ENCODE measurements at regions not wholly inside any gene's neighbourhood (a gene's known extent, or its start where the extent isn't known, plus 50 kb on each side); places are given as distances from the start of the nearest gene placed in this dataset.

- no peak overlapping the region for H3K27ac ChIP-seq (ENCODE audit: low read length)
- intact Hi-C loops (cut with DNase I), result no loop called here
- H3K4me3 ChIP-seq (ENCODE audit: low read length), result no peak overlapping the region
- DNase-seq, result peak in 2 of 3 donors; percentile 15 to 62
- no peaks in the 10 kb centered on the region for H3K4me1 ChIP-seq (ENCODE audit: control insufficient read depth, insufficient read depth, low read length)
- peak in 1 of 2 donors; percentile 65 for ATAC-seq
- no peaks in the 10 kb centered on the region for H3K27me3 ChIP-seq (ENCODE audit: control insufficient read depth, insufficient read depth)
- H3K9me3 ChIP-seq (ENCODE audit: control insufficient read depth, low read length), result no peaks in the 10 kb centered on the region
- WGBS, result 79% methylated on average over 2 of the region's 2 CpGs
Measured at GRCh38 chr12:75784591-75784990, 247.0 kb downstream of the PHLDA1 start.

GRCh38 chr12:75783093-75783877 is 248.3 kb downstream of the PHLDA1 start:
- Histone ChIP-seq H3K27me3 (ENCODE audit: control insufficient read depth, insufficient read depth) (no peaks in the 10 kb centered on the region), H3K27ac (ENCODE audit: low read length) (no peak overlapping the region), H3K9me3 (ENCODE audit: control insufficient read depth, low read length) (no peaks in the 10 kb centered on the region), H3K4me3 (ENCODE audit: low read length) (no peak overlapping the region), H3K4me1 (ENCODE audit: control insufficient read depth, insufficient read depth, low read length) (no peaks in the 10 kb centered on the region)
- ATAC-seq, result peak; percentile 11 to 40
- intact Hi-C loops (cut with DNase I), result no loop called here
- 52% methylated on average over 8 of the region's 8 CpGs for WGBS
- peak in 1 of 3 donors; percentile 42 for DNase-seq

GRCh38 chr12:75782069-75782581 is 249.5 kb downstream of the PHLDA1 start:
- Histone ChIP-seq H3K27me3 (ENCODE audit: control insufficient read depth, insufficient read depth) (no peaks in the 10 kb centered on the region), H3K4me3 (ENCODE audit: low read length) (no peak overlapping the region), H3K27ac (ENCODE audit: low read length) (no peak overlapping the region), H3K9me3 (ENCODE audit: control insufficient read depth, low read length) (no peaks in the 10 kb centered on the region), H3K4me1 (ENCODE audit: control insufficient read depth, insufficient read depth, low read length) (no peaks in the 10 kb centered on the region)
- intact Hi-C loops (cut with DNase I), result no loop called here
- DNase-seq, result no peak
- ATAC-seq, result no peak
- 78% methylated on average over 4 of the region's 4 CpGs for WGBS

GRCh38 chr12:75781532-75782046 is 250.0 kb downstream of the PHLDA1 start:
- H3K27ac ChIP-seq (ENCODE audit: low read length), result no peak overlapping the region
- intact Hi-C loops (cut with DNase I), result no loop called here
- H3K4me1 ChIP-seq (ENCODE audit: control insufficient read depth, insufficient read depth, low read length), result no peaks in the 10 kb centered on the region
- no peaks in the 10 kb centered on the region for H3K9me3 ChIP-seq (ENCODE audit: control insufficient read depth, low read length)
- no peak overlapping the region for H3K4me3 ChIP-seq (ENCODE audit: low read length)
- DNase-seq, result no peak
- no peaks in the 10 kb centered on the region for H3K27me3 ChIP-seq (ENCODE audit: control insufficient read depth, insufficient read depth)
- 23% methylated on average over 2 of the region's 2 CpGs for WGBS
- peak; percentile 37 to 40 for ATAC-seq

- intact Hi-C loops (cut with DNase I), result no loop called here
- no peak overlapping the region for H3K4me3 ChIP-seq (ENCODE audit: low read length)
- DNase-seq, result no peak
- no peak for ATAC-seq
- no peaks in the 10 kb centered on the region for H3K9me3 ChIP-seq (ENCODE audit: control insufficient read depth, low read length)
- H3K27ac ChIP-seq (ENCODE audit: low read length), result no peak overlapping the region
- H3K27me3 ChIP-seq (ENCODE audit: control insufficient read depth, insufficient read depth), result no peaks in the 10 kb centered on the region
- H3K4me1 ChIP-seq (ENCODE audit: control insufficient read depth, insufficient read depth, low read length), result no peaks in the 10 kb centered on the region
- 61% methylated on average over 5 of the region's 5 CpGs for WGBS
Measured at GRCh38 chr12:75779891-75780496, 251.6 kb downstream of the PHLDA1 start.

GRCh38 chr12:75774261-75775052 is 257.1 kb downstream of the PHLDA1 start:
- ATAC-seq (no peak), DNase-seq (no peak)
- H3K27ac ChIP-seq (ENCODE audit: low read length), result no peak overlapping the region
- H3K4me3 ChIP-seq (ENCODE audit: low read length), result no peak overlapping the region
- no peaks in the 10 kb centered on the region for H3K4me1 ChIP-seq (ENCODE audit: control insufficient read depth, insufficient read depth, low read length)
- H3K27me3 ChIP-seq (ENCODE audit: control insufficient read depth, insufficient read depth), result no peaks in the 10 kb centered on the region
- intact Hi-C loops (cut with DNase I), result no loop called here
- WGBS, result 74% methylated on average over 2 of the region's 2 CpGs
- H3K9me3 ChIP-seq (ENCODE audit: control insufficient read depth, low read length), result no peaks in the 10 kb centered on the region

- no peak for ATAC-seq
- H3K4me3 ChIP-seq (ENCODE audit: low read length), result no peak overlapping the region
- H3K4me1 ChIP-seq (ENCODE audit: control insufficient read depth, insufficient read depth, low read length), result no peaks in the 10 kb centered on the region
Measured at GRCh38 chr12:75773377-75773776, 258.2 kb downstream of the PHLDA1 start.

GRCh38 chr12:75771023-75771422 is 259.6 kb upstream of the KRR1 start:
- intact Hi-C loops (cut with DNase I), result no loop called here
- ATAC-seq, result no peak
- Histone ChIP-seq H3K4me3 (ENCODE audit: low read length) (no peak overlapping the region), H3K27ac (ENCODE audit: low read length) (no peak overlapping the region), H3K9me3 (ENCODE audit: control insufficient read depth, low read length) (no peaks in the 10 kb centered on the region), H3K4me1 (ENCODE audit: control insufficient read depth, insufficient read depth, low read length) (no peaks in the 10 kb centered on the region), H3K27me3 (ENCODE audit: control insufficient read depth, insufficient read depth) (no peaks in the 10 kb centered on the region)
- 93% methylated on average over 2 of the region's 2 CpGs for WGBS
- DNase-seq, result no peak

More at GRCh38 chr12:75773377-75773776, 258.2 kb downstream of the PHLDA1 start:
- intact Hi-C loops (cut with DNase I), result no loop called here
- no peak overlapping the region for H3K27ac ChIP-seq (ENCODE audit: low read length)
- 97% methylated on average over 6 of the region's 6 CpGs for WGBS
- H3K9me3 ChIP-seq (ENCODE audit: control insufficient read depth, low read length), result no peaks in the 10 kb centered on the region
- no peak for DNase-seq
- no peaks in the 10 kb centered on the region for H3K27me3 ChIP-seq (ENCODE audit: control insufficient read depth, insufficient read depth)

GRCh38 chr12:75767957-75768356 is 256.5 kb upstream of the KRR1 start:
- WGBS, result 72% methylated on average over 2 of the region's 2 CpGs
- Histone ChIP-seq H3K27me3 (ENCODE audit: control insufficient read depth, insufficient read depth) (no peaks in the 10 kb centered on the region), H3K9me3 (ENCODE audit: control insufficient read depth, low read length) (no peaks in the 10 kb centered on the region), H3K4me3 (ENCODE audit: low read length) (no peak overlapping the region), H3K4me1 (ENCODE audit: control insufficient read depth, insufficient read depth, low read length) (no peaks in the 10 kb centered on the region), H3K27ac (ENCODE audit: low read length) (no peak overlapping the region)
- no peak for ATAC-seq
- no peak for DNase-seq
- intact Hi-C loops (cut with DNase I), result no loop called here

- H3K4me3 ChIP-seq (ENCODE audit: low read length), result no peak overlapping the region
- DNase-seq, result no peak
- no peak for ATAC-seq
- no peaks in the 10 kb centered on the region for H3K27me3 ChIP-seq (ENCODE audit: control insufficient read depth, insufficient read depth)
- H3K27ac ChIP-seq (ENCODE audit: low read length), result no peak overlapping the region
- no peaks in the 10 kb centered on the region for H3K9me3 ChIP-seq (ENCODE audit: control insufficient read depth, low read length)
- WGBS, result 94% methylated on average over 3 of the region's 3 CpGs
- no peaks in the 10 kb centered on the region for H3K4me1 ChIP-seq (ENCODE audit: control insufficient read depth, insufficient read depth, low read length)
- intact Hi-C loops (cut with DNase I), result no loop called here
Measured at GRCh38 chr12:75766263-75767160, 255.1 kb upstream of the KRR1 start.

All from right cardiac atrium (tissue), 5 donors.